ENCODE measurements at regions not wholly inside any gene's neighbourhood (a gene's known extent, or its start where the extent isn't known, plus 50 kb on each side); places are given as distances from the start of the nearest gene placed in this dataset.

DNA sequence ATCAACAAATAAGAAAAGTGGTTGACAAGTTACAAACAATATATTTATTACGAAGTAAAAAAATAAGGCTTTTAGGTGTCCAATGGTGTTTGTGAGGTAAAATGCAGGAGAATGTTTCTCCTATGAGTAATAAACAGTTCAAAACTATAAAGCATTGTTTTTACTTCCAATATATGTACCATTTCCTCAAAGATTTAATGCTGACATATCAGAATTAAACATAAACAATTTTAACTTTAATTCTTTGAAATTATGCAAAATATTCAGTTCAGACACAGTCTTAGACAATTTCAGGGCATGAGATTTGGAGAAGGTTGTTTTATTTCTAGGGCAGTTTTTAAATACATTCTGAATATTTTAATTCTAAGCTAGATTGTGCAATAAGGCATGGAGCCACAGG lies 602.5 kb upstream of the DPPA4 start:
- Histone ChIP-seq H3K4me3 (replicated peaks; ENCODE audit: low read depth, low read length) (no peak overlapping the region), H3K27me3 (replicated peaks; ENCODE audit: control insufficient read depth, insufficient read depth, low read length) (no peaks in the 10 kb centered on the region), H3K36me3 (ENCODE audit: control insufficient read depth, insufficient read depth, low read length) (no peaks in the 10 kb centered on the region)
- TF ChIP-seq, protein P1, sequence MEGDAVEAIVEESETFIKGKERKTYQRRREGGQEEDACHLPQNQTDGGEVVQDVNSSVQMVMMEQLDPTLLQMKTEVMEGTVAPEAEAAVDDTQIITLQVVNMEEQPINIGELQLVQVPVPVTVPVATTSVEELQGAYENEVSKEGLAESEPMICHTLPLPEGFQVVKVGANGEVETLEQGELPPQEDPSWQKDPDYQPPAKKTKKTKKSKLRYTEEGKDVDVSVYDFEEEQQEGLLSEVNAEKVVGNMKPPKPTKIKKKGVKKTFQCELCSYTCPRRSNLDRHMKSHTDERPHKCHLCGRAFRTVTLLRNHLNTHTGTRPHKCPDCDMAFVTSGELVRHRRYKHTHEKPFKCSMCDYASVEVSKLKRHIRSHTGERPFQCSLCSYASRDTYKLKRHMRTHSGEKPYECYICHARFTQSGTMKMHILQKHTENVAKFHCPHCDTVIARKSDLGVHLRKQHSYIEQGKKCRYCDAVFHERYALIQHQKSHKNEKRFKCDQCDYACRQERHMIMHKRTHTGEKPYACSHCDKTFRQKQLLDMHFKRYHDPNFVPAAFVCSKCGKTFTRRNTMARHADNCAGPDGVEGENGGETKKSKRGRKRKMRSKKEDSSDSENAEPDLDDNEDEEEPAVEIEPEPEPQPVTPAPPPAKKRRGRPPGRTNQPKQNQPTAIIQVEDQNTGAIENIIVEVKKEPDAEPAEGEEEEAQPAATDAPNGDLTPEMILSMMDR (IDR thresholded peaks at IDR 0.05; ENCODE audit: insufficient read depth, low read length, poor library complexity, severe bottlenecking), result no peak
- DNase-seq (ENCODE audit: extremely low read depth, insufficient read length), result no peak

DNA sequence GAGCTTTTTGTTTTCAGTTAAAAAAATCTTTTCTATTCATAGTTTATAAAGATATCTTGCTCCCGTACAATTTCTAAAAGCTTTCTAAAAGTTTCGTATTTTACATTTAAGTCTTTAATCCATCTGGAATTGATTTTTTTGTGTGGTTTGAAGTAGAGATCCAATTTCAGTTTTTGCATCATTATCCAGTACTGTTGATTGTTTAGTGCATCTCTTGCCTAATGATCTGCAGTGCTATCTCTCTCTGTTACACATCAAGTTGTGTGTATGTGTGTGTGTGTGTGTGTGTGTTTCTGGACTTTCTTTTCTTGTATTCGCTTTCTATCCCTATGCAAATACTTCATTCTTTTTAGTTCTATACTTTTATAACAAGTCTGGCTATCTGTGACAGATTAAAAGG lies 605.8 kb upstream of the DPPA4 start:
- TF ChIP-seq, protein P1 (IDR thresholded peaks at IDR 0.05; ENCODE audit: insufficient read depth, low read length, poor library complexity, severe bottlenecking), result no peak

DNA sequence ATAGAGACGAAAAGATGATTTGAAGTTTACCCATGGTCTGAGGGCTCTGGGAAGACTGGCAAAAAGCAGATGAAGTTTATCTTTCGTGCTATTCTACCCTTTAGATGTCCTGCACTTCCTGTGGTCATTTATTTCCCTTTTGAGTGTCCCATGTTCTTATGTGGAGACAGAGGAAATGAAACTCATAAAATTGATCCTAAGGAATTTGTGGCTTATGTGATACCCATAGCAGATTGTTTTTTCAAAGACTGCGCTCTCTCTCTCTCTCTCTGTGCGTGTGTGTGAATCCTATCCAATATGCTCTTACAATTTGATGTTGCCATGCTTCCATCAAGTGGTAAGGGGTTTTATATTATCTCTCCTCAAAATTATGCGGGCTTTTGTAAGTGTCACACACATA lies 607.5 kb upstream of the DPPA4 start:
- TF ChIP-seq, protein P1 (IDR thresholded peaks at IDR 0.05; ENCODE audit: insufficient read depth, low read length, poor library complexity, severe bottlenecking), result no peak
- DNase-seq (ENCODE audit: extremely low read depth, insufficient read length), result no peak
- no peak overlapping the region for H3K4me3 ChIP-seq (replicated peaks; ENCODE audit: low read depth, low read length)
- no peaks in the 10 kb centered on the region for H3K27me3 ChIP-seq (replicated peaks; ENCODE audit: control insufficient read depth, insufficient read depth, low read length)
- H3K36me3 ChIP-seq (ENCODE audit: control insufficient read depth, insufficient read depth, low read length), result no peaks in the 10 kb centered on the region

More for the DNA sequence above, 605.8 kb upstream of the DPPA4 start:
- H3K36me3 ChIP-seq (ENCODE audit: control insufficient read depth, insufficient read depth, low read length), result no peaks in the 10 kb centered on the region
- H3K4me3 ChIP-seq (replicated peaks; ENCODE audit: low read depth, low read length), result no peak overlapping the region
- H3K27me3 ChIP-seq (replicated peaks; ENCODE audit: control insufficient read depth, insufficient read depth, low read length), result no peaks in the 10 kb centered on the region
- DNase-seq (ENCODE audit: extremely low read depth, insufficient read length), result no peak

DNA sequence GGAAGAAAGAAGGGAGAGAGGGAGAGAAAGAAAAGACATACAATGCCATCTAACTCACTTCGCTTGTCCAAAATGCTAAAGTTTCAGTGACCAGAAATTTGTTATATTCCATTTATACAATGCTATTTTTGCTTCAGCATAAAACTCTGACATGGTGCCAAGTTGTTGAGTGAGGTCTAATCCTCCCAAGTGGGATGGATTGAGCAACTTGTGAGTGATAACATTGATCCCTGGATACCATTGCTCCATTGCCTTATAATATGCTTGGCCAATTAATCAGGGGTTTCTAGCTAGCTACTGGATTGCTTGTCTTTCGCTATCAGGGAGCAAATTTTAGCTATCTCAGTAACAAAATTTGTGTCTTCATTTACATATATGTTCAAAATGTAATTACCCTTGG lies 615.6 kb upstream of the DPPA4 start:
- H3K27me3 ChIP-seq (replicated peaks; ENCODE audit: control insufficient read depth, insufficient read depth, low read length), result no peaks in the 10 kb centered on the region
- DNase-seq (ENCODE audit: extremely low read depth, insufficient read length), result no peak
- no peaks in the 10 kb centered on the region for H3K36me3 ChIP-seq (ENCODE audit: control insufficient read depth, insufficient read depth, low read length)
- no peak overlapping the region for H3K4me3 ChIP-seq (replicated peaks; ENCODE audit: low read depth, low read length)
- TF ChIP-seq, protein P1 (IDR thresholded peaks at IDR 0.05; ENCODE audit: insufficient read depth, low read length, poor library complexity, severe bottlenecking), result no peak

DNA sequence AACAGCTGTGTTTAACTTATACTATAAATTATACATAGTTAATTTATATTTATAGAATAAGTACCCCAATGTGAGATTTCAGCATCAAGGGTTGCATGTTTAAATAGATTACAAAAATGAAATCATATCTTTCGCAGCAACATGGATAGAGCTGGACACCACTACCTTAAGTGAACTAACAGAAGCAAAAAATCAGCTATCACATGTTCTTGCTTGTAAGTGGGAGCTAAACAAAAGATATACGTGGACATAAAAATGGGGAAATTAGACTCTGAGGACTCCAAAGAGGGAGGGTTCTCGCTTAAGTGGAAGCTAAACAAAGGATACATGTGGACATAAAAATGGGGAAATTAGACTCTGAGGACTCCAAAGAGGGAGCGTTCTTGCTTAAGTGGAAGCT lies 626.5 kb upstream of the DPPA4 start:
- DNase-seq (ENCODE audit: extremely low read depth, insufficient read length), result no peak
- Histone ChIP-seq H3K27me3 (replicated peaks; ENCODE audit: control insufficient read depth, insufficient read depth, low read length) (no peaks in the 10 kb centered on the region), H3K4me3 (replicated peaks; ENCODE audit: low read depth, low read length) (no peak overlapping the region), H3K36me3 (ENCODE audit: control insufficient read depth, insufficient read depth, low read length) (no peaks in the 10 kb centered on the region)
- TF ChIP-seq, protein P1 (IDR thresholded peaks at IDR 0.05; ENCODE audit: insufficient read depth, low read length, poor library complexity, severe bottlenecking), result no peak

DNA sequence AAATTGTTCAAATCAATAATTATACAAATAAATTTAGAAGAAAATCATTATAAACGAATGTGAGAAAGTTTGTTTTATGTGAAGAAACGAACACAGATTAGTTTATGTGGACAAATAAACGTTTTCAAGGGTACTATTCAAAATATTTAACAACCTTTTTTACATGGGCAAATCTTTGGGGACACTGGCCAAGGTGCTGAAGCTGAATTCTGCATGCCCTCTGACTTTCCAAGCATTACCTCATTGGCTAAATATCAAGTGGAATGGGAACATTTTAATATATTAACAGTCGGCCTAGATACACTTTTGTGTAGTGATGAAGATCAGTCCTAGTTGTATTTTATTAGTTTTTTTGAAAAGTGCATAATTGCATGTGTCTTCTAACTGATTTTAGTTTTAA lies 636.4 kb upstream of the DPPA4 start:
- no peak for DNase-seq (ENCODE audit: extremely low read depth, insufficient read length)
- H3K27me3 ChIP-seq (replicated peaks; ENCODE audit: control insufficient read depth, insufficient read depth, low read length), result no peaks in the 10 kb centered on the region
- no peak overlapping the region for H3K4me3 ChIP-seq (replicated peaks; ENCODE audit: low read depth, low read length)
- H3K36me3 ChIP-seq (ENCODE audit: control insufficient read depth, insufficient read depth, low read length), result no peaks in the 10 kb centered on the region
- TF ChIP-seq, protein P1 (IDR thresholded peaks at IDR 0.05; ENCODE audit: insufficient read depth, low read length, poor library complexity, severe bottlenecking), result no peak
